Endothelial cell of umbilical vein (primary cell): ENCODE measurements at regions not wholly inside any gene's neighbourhood (a gene's known extent, or its start where the extent isn't known, plus 50 kb on each side); places are given as distances from the start of the nearest gene placed in this dataset.

ENCODE experiments used
- BruUV-seq: library from RNA; stranded (reverse); fragments of 400-500 nt; replicated peaks from 2 replicates; lab custom pipeline; 2021; lab: Mats Ljungman, UMichigan
- CTCF ChIA-PET: fragments of 300-600, 350-600 bp; sonication (Branson Sonifier 250); formaldehyde crosslinking; loops from one replicate; lab custom pipeline; 2021; ENCODE audit warnings: antibody characterized with exemption, inconsistent platforms; lab: Charles Lee
- POLR2A ChIA-PET: fragments of 300-600, 350-600 bp; sonication (Branson Sonifier 250); formaldehyde crosslinking; loops from one replicate; lab custom pipeline; 2021; ENCODE audit warnings: antibody characterized with exemption, inconsistent platforms; lab: Charles Lee
- DNase-seq: peaks from one replicate; pipeline ENCODE4 v3.0.0-alpha.2; 2011; ENCODE audit warnings: low read depth, low spot score
- FAIRE-seq: peaks from 2 replicates; lab custom pipeline; 2011; peaks lifted over from hg19 to GRCh38; lab: Jason Lieb, UNC
- H2AFZ ChIP-seq: 2 replicates; pipeline ENCODE4 v1.6.0; 2012; ENCODE audit warnings: low read depth, low read length, control low read depth, inconsistent platforms
- H3K27ac ChIP-seq: 2 replicates; pipeline ENCODE4 v1.5.1; 2011; ENCODE audit warnings: low read depth, mild to moderate bottlenecking, control low read depth, low read length, moderate library complexity; ENCODE audit not compliant: insufficient read depth
- H3K27me3 ChIP-seq, 2 experiments: 2 replicates each; pipeline versions ENCODE4 v1.6.0 to v1.6.1; 2011; ENCODE audit warnings: low read length in 2 of 2, mixed read lengths in 1 of 2; ENCODE audit not compliant: control insufficient read depth in 2 of 2, insufficient read depth in 2 of 2
- H3K36me3 ChIP-seq, 2 experiments: 2 replicates in 1 of 2; 3 replicates in 1 of 2; pipeline ENCODE4 v1.5.1; 2011; ENCODE audit warnings: low read length in 2 of 2, mild to moderate bottlenecking in 1 of 2, moderate library complexity in 1 of 2; ENCODE audit not compliant: control insufficient read depth in 2 of 2, insufficient read depth in 2 of 2; ENCODE audit errors: extremely low read depth in 1 of 2
- H3K4me1 ChIP-seq: 3 replicates; pipeline ENCODE4 v1.5.1; 2011; ENCODE audit warnings: mild to moderate bottlenecking, low read length; ENCODE audit not compliant: control insufficient read depth, insufficient read depth; ENCODE audit errors: extremely low read depth
- H3K4me2 ChIP-seq: 2 replicates; pipeline ENCODE4 v1.6.1; 2011; ENCODE audit warnings: low read length, control low read depth, mixed read lengths; ENCODE audit not compliant: insufficient read depth
- H3K4me3 ChIP-seq, 3 experiments: fragments of 200-600 bp in 1 of 3; sonication (generic), shearing (Covaris generic) in 1 of 3; replicated peaks in 1 of 3; 2 replicates each; pipeline ENCODE4 v1.5.1; 2011 to 2016; ENCODE audit warnings: control low read depth in 3 of 3, low read length in 3 of 3, mild to moderate bottlenecking in 2 of 3, inconsistent platforms in 1 of 3, low read depth in 1 of 3, moderate library complexity in 1 of 3; ENCODE audit not compliant: insufficient read depth in 1 of 3
- H3K79me2 ChIP-seq: 2 replicates; pipeline ENCODE4 v1.6.0; 2012; ENCODE audit warnings: low read length, inconsistent platforms; ENCODE audit not compliant: control insufficient read depth, insufficient read depth
- H3K9ac ChIP-seq: replicated peaks from 2 replicates; pipeline ENCODE3; 2011; ENCODE audit warnings: low read length, control low read depth; ENCODE audit not compliant: insufficient read depth; ENCODE audit errors: extremely low read depth
- H3K9me1 ChIP-seq: replicated peaks from 3 replicates; pipeline ENCODE4 v1.6.0; 2011; ENCODE audit warnings: mild to moderate bottlenecking, low read length; ENCODE audit not compliant: control insufficient read depth, insufficient read depth; ENCODE audit errors: extremely low read depth
- H3K9me3 ChIP-seq: replicated peaks from 2 replicates; pipeline ENCODE4 v1.5.1; 2012; ENCODE audit warnings: low read length, inconsistent platforms; ENCODE audit not compliant: control insufficient read depth, insufficient read depth
- H4K20me1 ChIP-seq: replicated peaks from 2 replicates; pipeline ENCODE3; 2011; ENCODE audit warnings: mild to moderate bottlenecking, low read length; ENCODE audit not compliant: control insufficient read depth, insufficient read depth; ENCODE audit errors: extremely low read depth
- CTCF ChIP-seq, 2 donors: IDR thresholded peaks; 1 replicate in 1 of 2; 2 replicates in 1 of 2; pipeline ENCODE4 v1.5.1; 2011; ENCODE audit warnings: low read length in 2 of 2, mild to moderate bottlenecking in 2 of 2, moderate library complexity in 2 of 2, control low read depth in 1 of 2, inconsistent platforms in 1 of 2, low read depth in 1 of 2; ENCODE audit not compliant: insufficient read depth in 1 of 2; ENCODE audit errors: extremely low read depth in 1 of 2
- EZH2 ChIP-seq: IDR thresholded peaks from 2 replicates; pipeline ENCODE4 v1.6.1; 2012; ENCODE audit warnings: borderline replicate concordance, low read depth, mild to moderate bottlenecking, moderate library complexity, low read length, inconsistent platforms; ENCODE audit not compliant: severe bottlenecking
- FOS ChIP-seq: IDR thresholded peaks from 2 replicates; pipeline ENCODE4 v1.6.1; 2011; ENCODE audit warnings: mild to moderate bottlenecking, low read length, moderate library complexity, borderline replicate concordance; ENCODE audit not compliant: insufficient read depth
- GATA2 ChIP-seq: IDR thresholded peaks from 2 replicates; pipeline ENCODE4 v1.7.0; 2011; ENCODE audit warnings: low read depth, mild to moderate bottlenecking, moderate library complexity, mixed read lengths, low read length; ENCODE audit not compliant: insufficient read length, insufficient read depth
- JUN ChIP-seq: IDR thresholded peaks from 2 replicates; pipeline ENCODE4 v1.6.1; 2011; ENCODE audit warnings: borderline replicate concordance, low read depth; ENCODE audit not compliant: insufficient read length, insufficient read depth
- MAX ChIP-seq: IDR thresholded peaks from 2 replicates; pipeline ENCODE4 v1.6.1; 2011; ENCODE audit not compliant: insufficient read depth, insufficient read length
- MYC ChIP-seq: IDR thresholded peaks from one replicate; pipeline ENCODE4 v1.6.1; 2011; ENCODE audit warnings: mild to moderate bottlenecking, low read depth, low read length
- POLR2A ChIP-seq: IDR thresholded peaks from 2 replicates; pipeline ENCODE4 v1.6.1; 2012; ENCODE audit warnings: low read depth, mild to moderate bottlenecking, control low read depth, low read length
- POLR2AphosphoS5 ChIP-seq: IDR thresholded peaks from 2 replicates; pipeline ENCODE4 v1.6.1; 2012; ENCODE audit warnings: low read depth, mild to moderate bottlenecking, control low read depth, low read length, moderate library complexity; ENCODE audit not compliant: insufficient read depth
- dilution Hi-C: fragments of 300-500 bp; cut with MboI; formaldehyde crosslinking; loops from one replicate; pipeline ENCODE4 v1.15.0; 2019; ENCODE audit warnings: low sequenced_read_pairs; ENCODE audit not compliant: extremely low pct_ligation_motif_present
- intact Hi-C: fragments of 100-400 bp; cut with micrococcal nuclease; formaldehyde crosslinking; loops from one replicate; pipeline ENCODE4 v1.10.0; 2022

GRCh38 chr22:26796785-26797184 lies 139.4 kb downstream of the MIAT start:
- FAIRE-seq, result no peak
- DNase-seq, result no peak
- H3K4me3 ChIP-seq, result no peak overlapping the region
- H4K20me1 ChIP-seq, result no peaks in the 10 kb centered on the region
- H3K27me3 ChIP-seq, result no peaks in the 10 kb centered on the region
- TF ChIP-seq CTCF (IDR thresholded peaks at IDR 0.05; ENCODE audit: extremely low read depth in 1 of 2, insufficient read depth in 1 of 2, low read depth in 1 of 2, low read length in 2 of 2) (no peak), POLR2A (no peak), MAX (no peak), POLR2AphosphoS5 (no peak), GATA2 (no peak), FOS (no peak)
- no TSS peak for BruUV-seq
- H3K79me2 ChIP-seq, result no peaks in the 10 kb centered on the region
- POLR2A ChIA-PET, result no interaction called here
- H3K36me3 ChIP-seq, result no peaks in the 10 kb centered on the region
- dilution Hi-C loops, result no loop called here
- intact Hi-C loops, result no loop called here
- H3K4me1 ChIP-seq, result no peaks in the 10 kb centered on the region
- no peak overlapping the region for H3K9ac ChIP-seq
- H3K4me2 ChIP-seq, result no peak overlapping the region
- H2AFZ ChIP-seq, result no peak overlapping the region
- H3K9me1 ChIP-seq, result no peaks in the 10 kb centered on the region
- CTCF ChIA-PET, result interaction anchor here (1.9 kb wide), 1 partner anchor 13 kb away, joined by 5 read pairs; no protein-coding TSS in a partner anchor
- no peak overlapping the region for H3K27ac ChIP-seq
- H3K9me3 ChIP-seq, result no peaks in the 10 kb centered on the region

GRCh38 chr22:26797910-26798309 lies 140.5 kb downstream of the MIAT start:
- Histone ChIP-seq H3K9ac (no peak overlapping the region), H3K79me2 (no peaks in the 10 kb centered on the region), H3K27ac (no peak overlapping the region), H3K4me2 (no peak overlapping the region), H3K27me3 (no peaks in the 10 kb centered on the region), H3K4me1 (no peaks in the 10 kb centered on the region), H3K4me3 (no peak overlapping the region), H4K20me1 (no peaks in the 10 kb centered on the region), H2AFZ (no peak overlapping the region), H3K36me3 (no peaks in the 10 kb centered on the region), H3K9me1 (no peaks in the 10 kb centered on the region), H3K9me3 (no peaks in the 10 kb centered on the region)
- TF ChIP-seq FOS, result no peak
- no peak for TF ChIP-seq JUN
- TF ChIP-seq POLR2AphosphoS5, result no peak
- TF ChIP-seq CTCF (IDR thresholded peaks at IDR 0.05; ENCODE audit: extremely low read depth in 1 of 2, insufficient read depth in 1 of 2, low read depth in 1 of 2, low read length in 2 of 2), result no peak
- no peak for TF ChIP-seq MAX
- no peak for TF ChIP-seq MYC
- no peak for TF ChIP-seq EZH2
- TF ChIP-seq POLR2A, result no peak
- no peak for TF ChIP-seq GATA2
- intact Hi-C loops (no loop called here), dilution Hi-C loops (no loop called here)
- no peak for DNase-seq
- ChIA-PET POLR2A (no interaction called here), CTCF (no interaction called here)
- no peak for FAIRE-seq
- no TSS peak for BruUV-seq
